ENCODE measurements at regions not wholly inside any gene's neighbourhood (a gene's known extent, or its start where the extent isn't known, plus 50 kb on each side); places are given as distances from the start of the nearest gene placed in this dataset.
A peak's percentile ranks its signal among the peaks of the same experiment; 100 is the strongest.

DNA sequence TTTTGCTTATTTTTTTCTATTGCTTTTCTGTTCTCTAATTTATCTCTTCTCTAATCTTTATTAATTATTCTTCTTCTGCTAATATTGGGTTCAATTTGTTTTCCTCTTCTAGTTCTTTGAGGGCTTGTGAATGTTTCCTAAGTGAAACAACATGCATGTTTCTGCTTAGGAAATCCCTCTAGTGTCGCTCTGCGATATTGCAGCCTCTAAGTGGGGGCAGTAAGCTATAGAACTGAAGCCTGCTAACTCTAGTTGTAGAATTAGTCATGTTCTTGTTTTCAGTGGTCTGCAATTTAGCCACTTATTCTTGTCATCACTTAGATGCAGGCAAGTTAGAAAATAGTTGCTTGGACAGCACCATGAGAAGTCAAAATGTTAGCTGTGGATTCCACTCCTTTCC lies 222.6 kb downstream of the SPIN4 start:
- TF ChIP-seq, protein P1, sequence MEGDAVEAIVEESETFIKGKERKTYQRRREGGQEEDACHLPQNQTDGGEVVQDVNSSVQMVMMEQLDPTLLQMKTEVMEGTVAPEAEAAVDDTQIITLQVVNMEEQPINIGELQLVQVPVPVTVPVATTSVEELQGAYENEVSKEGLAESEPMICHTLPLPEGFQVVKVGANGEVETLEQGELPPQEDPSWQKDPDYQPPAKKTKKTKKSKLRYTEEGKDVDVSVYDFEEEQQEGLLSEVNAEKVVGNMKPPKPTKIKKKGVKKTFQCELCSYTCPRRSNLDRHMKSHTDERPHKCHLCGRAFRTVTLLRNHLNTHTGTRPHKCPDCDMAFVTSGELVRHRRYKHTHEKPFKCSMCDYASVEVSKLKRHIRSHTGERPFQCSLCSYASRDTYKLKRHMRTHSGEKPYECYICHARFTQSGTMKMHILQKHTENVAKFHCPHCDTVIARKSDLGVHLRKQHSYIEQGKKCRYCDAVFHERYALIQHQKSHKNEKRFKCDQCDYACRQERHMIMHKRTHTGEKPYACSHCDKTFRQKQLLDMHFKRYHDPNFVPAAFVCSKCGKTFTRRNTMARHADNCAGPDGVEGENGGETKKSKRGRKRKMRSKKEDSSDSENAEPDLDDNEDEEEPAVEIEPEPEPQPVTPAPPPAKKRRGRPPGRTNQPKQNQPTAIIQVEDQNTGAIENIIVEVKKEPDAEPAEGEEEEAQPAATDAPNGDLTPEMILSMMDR (IDR thresholded peaks at IDR 0.05), result peak in 4 of 6 experiments; percentile 35 to 65 (median 49)
- TF ChIP-seq POLR2A (IDR thresholded peaks at IDR 0.05), result no peak
- TF ChIP-seq POLR2AphosphoS5 (IDR thresholded peaks at IDR 0.05), result no peak
- TF ChIP-seq EP300 (IDR thresholded peaks at IDR 0.05), result no peak

All from upper lobe of left lung (tissue), 4 donors.